ENCODE measurements at regions not wholly inside any gene's neighbourhood (a gene's known extent, or its start where the extent isn't known, plus 50 kb on each side); places are given as distances from the start of the nearest gene placed in this dataset.

DNA sequence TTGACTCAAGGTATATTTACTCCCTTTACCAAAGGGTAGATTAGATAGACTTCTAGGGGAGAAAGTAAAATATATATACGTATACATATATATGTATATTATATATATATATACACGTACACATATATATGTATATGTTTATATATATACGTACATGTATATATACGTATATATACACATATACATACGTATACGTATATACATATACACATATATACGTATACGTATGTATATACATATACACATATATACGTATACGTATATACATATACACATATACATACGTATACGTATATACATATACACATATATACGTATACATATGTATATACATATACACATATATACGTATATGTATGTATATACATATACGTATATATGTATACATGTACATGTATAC lies 430.5 kb upstream of the ANO3 start:
- no peak for ATAC-seq

DNA sequence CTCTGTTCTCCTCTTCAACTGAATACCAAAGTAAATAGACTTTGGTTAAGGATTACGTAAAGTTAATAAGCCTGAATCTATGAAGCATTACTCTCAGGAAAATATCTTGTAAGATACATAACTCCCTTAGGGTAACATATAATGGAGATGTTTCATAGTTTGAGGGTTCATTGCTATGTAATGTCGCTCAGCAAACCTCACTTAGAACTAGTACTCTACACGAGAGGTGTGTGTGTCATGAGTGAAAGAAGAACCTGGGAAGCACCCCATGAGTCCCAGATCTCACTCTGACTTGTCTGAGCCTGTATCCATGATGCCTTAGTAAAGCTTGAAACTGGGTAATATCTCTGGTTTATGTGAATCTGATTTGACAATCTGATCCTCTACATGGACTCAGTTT lies 429.5 kb upstream of the ANO3 start:
- no peak for ATAC-seq
- peaks cover 5% of the 10 kb centered on the region for H3K9me3 Mint-ChIP-seq
- DNase-seq, result no peak
- no peaks in the 10 kb centered on the region for H3K27me3 Mint-ChIP-seq (ENCODE audit: low read depth)
- no peaks in the 10 kb centered on the region for H3K4me1 Mint-ChIP-seq (ENCODE audit: low read depth)
- H3K36me3 Mint-ChIP-seq (ENCODE audit: insufficient read depth), result no peaks in the 10 kb centered on the region
- H3K4me3 Mint-ChIP-seq, result no peak overlapping the region

More for the DNA sequence above, 430.5 kb upstream of the ANO3 start:
- H3K36me3 Mint-ChIP-seq (ENCODE audit: insufficient read depth), result no peaks in the 10 kb centered on the region
- peaks cover 5% of the 10 kb centered on the region for H3K9me3 Mint-ChIP-seq
- no peak for DNase-seq
- H3K4me3 Mint-ChIP-seq, result no peak overlapping the region
- H3K4me1 Mint-ChIP-seq (ENCODE audit: low read depth), result no peaks in the 10 kb centered on the region
- H3K27me3 Mint-ChIP-seq (ENCODE audit: low read depth), result no peaks in the 10 kb centered on the region

DNA sequence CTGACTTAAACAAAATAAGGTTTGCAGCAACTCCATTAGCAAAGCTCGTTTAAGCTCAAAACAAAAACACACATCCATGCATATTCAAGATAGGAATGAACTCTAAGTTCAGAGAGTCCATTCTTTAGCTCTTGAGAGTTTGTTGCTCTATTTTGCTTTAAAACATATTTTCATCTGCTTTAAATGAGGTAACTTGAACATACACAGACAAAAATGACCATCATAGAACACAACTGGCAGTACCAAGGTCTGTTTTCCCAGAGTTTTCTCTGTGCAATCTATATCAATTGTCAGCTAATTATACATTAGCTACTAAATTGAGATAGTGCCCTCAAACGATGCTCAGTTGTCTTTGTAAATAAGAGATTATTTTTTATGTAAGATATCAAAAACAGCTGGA lies 423.2 kb upstream of the ANO3 start:
- no peak for ATAC-seq
- no peaks in the 10 kb centered on the region for H3K4me1 Mint-ChIP-seq (ENCODE audit: low read depth)
- no peak for DNase-seq
- no peak overlapping the region for H3K4me3 Mint-ChIP-seq
- H3K27me3 Mint-ChIP-seq (ENCODE audit: low read depth), result no peaks in the 10 kb centered on the region
- H3K36me3 Mint-ChIP-seq (ENCODE audit: insufficient read depth), result no peaks in the 10 kb centered on the region
- H3K9me3 Mint-ChIP-seq, result peaks cover under 1% of the 10 kb centered on the region

DNA sequence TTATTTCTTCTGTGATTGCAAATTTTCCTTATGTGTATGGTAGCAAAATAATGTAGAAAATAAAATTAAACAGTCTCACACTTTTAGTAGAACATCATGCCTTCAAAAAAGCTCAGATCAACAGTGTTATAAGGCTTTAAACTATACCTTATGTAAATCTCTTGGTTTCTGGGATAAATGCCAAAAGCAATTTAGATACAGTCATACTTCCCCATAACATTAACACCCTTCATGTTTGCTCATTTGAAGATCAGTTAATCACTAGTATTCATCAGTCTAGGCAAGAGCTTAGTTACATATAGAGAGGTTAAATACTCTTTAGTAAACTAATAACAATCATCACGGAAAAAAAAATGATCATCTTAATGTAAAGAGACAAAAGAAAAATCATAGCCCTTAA lies 421.8 kb upstream of the ANO3 start:
- H3K9me3 Mint-ChIP-seq, result peaks cover 3% of the 10 kb centered on the region
- ATAC-seq (no peak), DNase-seq (no peak)
- H3K4me3 Mint-ChIP-seq, result no peak overlapping the region
- no peaks in the 10 kb centered on the region for H3K4me1 Mint-ChIP-seq (ENCODE audit: low read depth)
- no peaks in the 10 kb centered on the region for H3K27me3 Mint-ChIP-seq (ENCODE audit: low read depth)
- no peaks in the 10 kb centered on the region for H3K36me3 Mint-ChIP-seq (ENCODE audit: insufficient read depth)

DNA sequence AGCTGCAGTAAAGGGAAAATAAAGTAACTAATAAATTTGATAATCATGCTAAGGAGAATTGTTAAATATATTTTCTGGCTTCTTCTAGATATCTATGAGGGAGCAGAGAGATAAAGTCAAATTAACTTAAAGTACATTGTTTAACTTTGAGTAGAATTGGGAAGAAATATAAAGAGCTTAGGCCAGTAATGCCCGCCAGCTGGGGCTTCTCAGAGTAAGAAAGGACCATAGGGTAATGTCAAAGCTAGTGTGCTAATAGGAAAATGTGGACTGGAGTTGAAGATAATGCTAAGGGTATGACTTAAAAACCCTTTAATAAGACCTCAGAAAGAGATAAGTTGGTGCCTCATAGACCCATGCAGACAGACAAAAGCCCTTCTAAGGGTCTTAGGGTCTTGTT lies 411.6 kb upstream of the ANO3 start:
- no peaks in the 10 kb centered on the region for H3K27me3 Mint-ChIP-seq (ENCODE audit: low read depth)
- H3K4me3 Mint-ChIP-seq, result no peak overlapping the region
- no peaks in the 10 kb centered on the region for H3K36me3 Mint-ChIP-seq (ENCODE audit: insufficient read depth)
- H3K4me1 Mint-ChIP-seq (ENCODE audit: low read depth), result no peaks in the 10 kb centered on the region
- ATAC-seq (no peak), DNase-seq (no peak)
- H3K9me3 Mint-ChIP-seq, result peaks cover 35% of the 10 kb centered on the region

DNA sequence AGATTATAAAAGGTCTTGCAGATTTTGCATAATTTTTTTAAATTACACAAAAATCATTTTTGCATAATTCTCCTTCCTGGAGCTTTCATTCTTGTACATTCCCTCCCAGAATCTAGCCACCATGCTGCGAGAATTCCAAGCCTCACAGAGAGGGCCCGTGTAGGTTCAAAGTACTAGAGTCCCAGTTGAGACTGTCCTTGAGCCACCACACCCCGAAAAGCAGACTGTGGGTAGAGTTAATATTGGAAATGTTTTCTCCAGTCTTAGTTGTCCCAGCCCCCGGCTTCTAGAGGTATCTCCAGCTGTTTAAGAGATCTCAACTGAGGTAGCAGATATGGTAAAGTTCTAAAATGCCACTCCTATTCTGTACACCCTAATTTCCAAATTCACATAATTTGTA lies 407.3 kb upstream of the ANO3 start:
- no peaks in the 10 kb centered on the region for H3K36me3 Mint-ChIP-seq (ENCODE audit: insufficient read depth)
- ATAC-seq (no peak), DNase-seq (no peak)
- no peaks in the 10 kb centered on the region for H3K27me3 Mint-ChIP-seq (ENCODE audit: low read depth)
- peaks cover 30% of the 10 kb centered on the region for H3K9me3 Mint-ChIP-seq
- H3K4me3 Mint-ChIP-seq, result no peak overlapping the region
- no peaks in the 10 kb centered on the region for H3K4me1 Mint-ChIP-seq (ENCODE audit: low read depth)

DNA sequence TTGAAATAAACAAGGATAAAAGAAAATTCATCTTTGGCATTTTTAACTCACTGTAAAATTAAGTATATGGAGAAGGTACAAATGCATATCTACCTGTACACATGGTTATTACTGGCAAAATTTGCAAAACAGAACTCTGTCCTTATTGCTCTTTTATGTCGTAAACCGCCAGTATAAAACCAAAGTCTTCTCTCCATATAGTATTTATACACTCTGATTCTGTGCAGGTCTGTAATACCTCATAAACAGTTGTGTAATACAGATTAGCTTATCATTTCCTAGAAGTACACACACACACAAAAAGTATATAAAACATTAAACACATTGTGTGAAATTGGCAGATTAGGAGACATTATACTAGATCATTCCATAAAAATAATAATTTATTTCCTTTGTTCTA lies 406.6 kb upstream of the ANO3 start:
- ATAC-seq (no peak), DNase-seq (no peak)
- Mint-ChIP-seq H3K4me1 (ENCODE audit: low read depth) (no peaks in the 10 kb centered on the region), H3K9me3 (peaks cover 26% of the 10 kb centered on the region), H3K27me3 (ENCODE audit: low read depth) (no peaks in the 10 kb centered on the region), H3K36me3 (ENCODE audit: insufficient read depth) (no peaks in the 10 kb centered on the region), H3K4me3 (no peak overlapping the region)

DNA sequence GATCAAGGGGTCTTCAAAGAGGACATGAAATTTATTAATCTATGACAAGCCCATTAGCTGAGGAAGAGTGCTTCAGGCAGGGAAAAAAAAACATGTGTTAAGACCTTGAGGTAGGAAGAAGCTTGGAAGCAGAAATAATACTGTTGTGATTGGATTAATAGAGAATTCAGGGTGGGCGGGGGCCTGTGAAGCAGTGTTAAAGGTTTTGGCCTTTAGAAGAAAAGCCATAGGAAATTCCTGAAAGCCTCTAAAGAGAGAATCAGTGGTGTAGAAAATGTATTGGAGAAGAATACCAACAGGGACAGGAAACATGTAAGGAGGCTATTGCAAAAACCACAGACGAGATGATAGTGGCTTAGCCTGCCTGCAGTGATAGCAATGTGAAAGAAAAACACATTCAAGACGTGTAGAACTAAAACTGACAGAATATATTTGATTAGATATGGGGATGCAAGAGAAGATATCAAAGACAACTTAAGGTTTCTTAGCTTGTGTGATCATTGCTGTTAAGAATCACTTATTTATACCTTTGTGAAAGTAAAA lies 404.4 kb upstream of the ANO3 start:
- Mint-ChIP-seq H3K4me3 (no peak overlapping the region), H3K9me3 (peaks cover 32% of the 10 kb centered on the region), H3K4me1 (ENCODE audit: low read depth) (no peaks in the 10 kb centered on the region), H3K27me3 (ENCODE audit: low read depth) (no peaks in the 10 kb centered on the region), H3K36me3 (ENCODE audit: insufficient read depth) (no peaks in the 10 kb centered on the region)
- ATAC-seq (no peak), DNase-seq (no peak)

DNA sequence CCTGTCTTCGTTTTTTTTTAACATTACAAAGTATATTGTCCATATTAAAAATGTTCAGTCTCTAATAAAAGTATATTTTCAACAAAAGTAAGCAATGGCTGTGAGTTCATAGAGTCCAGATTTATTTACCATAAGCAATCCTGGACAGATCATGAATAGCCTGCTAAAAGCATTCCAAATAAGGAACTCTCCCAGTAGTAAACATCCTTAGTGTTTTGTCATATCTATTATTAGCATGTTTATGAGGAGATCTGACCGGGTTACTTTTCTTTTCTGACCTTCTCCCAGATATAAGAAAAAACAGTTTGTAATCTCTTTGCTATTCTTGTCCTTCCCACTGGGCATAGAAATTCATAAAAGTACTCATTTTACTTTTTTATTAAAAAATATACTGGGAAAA lies 403.9 kb upstream of the ANO3 start:
- ATAC-seq, result no peak
- DNase-seq, result no peak
- Mint-ChIP-seq H3K36me3 (ENCODE audit: insufficient read depth) (no peaks in the 10 kb centered on the region), H3K9me3 (peaks cover 28% of the 10 kb centered on the region), H3K4me1 (ENCODE audit: low read depth) (no peaks in the 10 kb centered on the region), H3K4me3 (no peak overlapping the region), H3K27me3 (ENCODE audit: low read depth) (no peaks in the 10 kb centered on the region)

DNA sequence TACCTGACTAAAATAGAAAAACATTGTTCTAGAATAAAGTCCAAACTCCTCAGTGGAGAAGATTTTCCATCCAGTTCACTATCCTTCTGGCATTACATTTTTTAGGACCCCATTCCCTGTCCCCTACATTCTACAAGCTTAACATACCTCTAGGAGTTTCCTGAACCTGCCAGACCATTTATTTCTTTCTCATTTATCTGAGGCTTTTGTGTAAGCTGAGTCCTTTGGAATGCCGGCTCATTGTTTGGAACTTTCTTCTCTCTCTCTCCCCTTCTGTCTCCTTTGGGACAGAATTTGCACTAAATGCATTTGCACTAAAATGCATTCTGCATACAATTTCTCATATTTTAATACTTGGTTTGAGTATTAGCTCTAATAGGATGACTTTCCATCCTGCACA lies 393.0 kb upstream of the ANO3 start:
- no peak overlapping the region for H3K4me3 Mint-ChIP-seq
- H3K4me1 Mint-ChIP-seq (ENCODE audit: low read depth), result no peaks in the 10 kb centered on the region
- H3K36me3 Mint-ChIP-seq (ENCODE audit: insufficient read depth), result no peaks in the 10 kb centered on the region
- no peaks in the 10 kb centered on the region for H3K27me3 Mint-ChIP-seq (ENCODE audit: low read depth)
- no peak for ATAC-seq
- H3K9me3 Mint-ChIP-seq, result peaks cover 12% of the 10 kb centered on the region
- DNase-seq, result no peak

DNA sequence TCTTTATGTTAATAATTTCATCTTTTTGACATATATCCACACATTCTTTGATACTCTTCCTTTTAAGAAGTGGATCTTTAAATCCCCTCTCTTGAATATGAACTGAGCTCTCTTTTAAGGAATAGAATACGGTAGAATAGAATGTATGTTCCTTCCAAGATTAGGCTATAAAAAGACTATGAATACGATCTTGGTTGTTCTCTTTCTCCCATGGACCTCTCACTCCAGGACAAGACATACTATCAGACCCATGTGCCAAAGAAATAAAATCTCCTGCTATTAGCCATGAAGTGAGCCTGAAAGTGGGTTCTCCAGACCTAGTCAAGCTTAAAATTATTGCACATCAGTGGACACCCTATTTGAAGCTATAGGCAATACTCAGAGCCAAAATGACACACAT lies 392.2 kb upstream of the ANO3 start:
- Mint-ChIP-seq H3K9me3 (peaks cover 12% of the 10 kb centered on the region), H3K4me1 (ENCODE audit: low read depth) (no peaks in the 10 kb centered on the region), H3K27me3 (ENCODE audit: low read depth) (no peaks in the 10 kb centered on the region), H3K36me3 (ENCODE audit: insufficient read depth) (no peaks in the 10 kb centered on the region), H3K4me3 (no peak overlapping the region)
- DNase-seq, result no peak
- ATAC-seq, result no peak

DNA sequence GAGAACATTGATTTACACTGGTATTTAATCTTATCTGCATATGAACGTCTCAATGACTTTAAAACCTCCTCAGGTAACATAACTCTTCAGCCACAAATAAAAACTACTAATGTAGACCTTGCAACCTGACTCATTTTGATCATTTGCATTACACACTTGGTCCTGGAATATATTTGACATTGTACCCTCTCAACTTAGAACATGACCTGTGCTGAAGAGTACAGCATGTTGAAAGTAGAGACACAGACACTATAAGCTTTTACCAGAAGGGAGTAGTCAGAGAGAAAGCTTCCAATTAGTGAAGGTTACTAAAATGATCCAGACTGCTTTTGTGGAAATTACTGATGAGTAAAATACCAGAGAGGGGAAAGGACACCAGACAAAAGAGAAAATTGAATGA lies 390.6 kb upstream of the ANO3 start:
- Mint-ChIP-seq H3K36me3 (ENCODE audit: insufficient read depth) (no peaks in the 10 kb centered on the region), H3K4me1 (ENCODE audit: low read depth) (no peaks in the 10 kb centered on the region), H3K9me3 (peaks cover 17% of the 10 kb centered on the region), H3K4me3 (no peak overlapping the region), H3K27me3 (ENCODE audit: low read depth) (no peaks in the 10 kb centered on the region)
- DNase-seq (no peak), ATAC-seq (no peak)

DNA sequence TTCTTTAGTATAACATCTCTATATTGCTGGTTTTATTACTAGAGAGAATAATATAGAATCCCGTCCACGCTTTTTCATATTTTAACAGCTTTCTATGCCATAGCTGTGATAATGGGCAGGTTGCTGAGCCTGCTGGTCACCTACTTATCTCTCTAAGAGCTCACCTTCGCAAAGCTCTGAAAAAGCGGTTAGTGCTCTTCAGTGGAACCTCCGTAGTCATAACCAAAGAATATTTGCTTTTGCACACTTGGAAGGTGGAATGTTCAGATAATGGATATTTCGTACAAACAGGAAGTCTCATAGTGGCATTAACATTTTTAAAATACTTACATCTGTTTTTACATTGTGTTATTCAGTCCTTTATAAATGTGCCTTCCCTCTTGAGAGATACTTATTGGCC lies 388.9 kb upstream of the ANO3 start:
- Mint-ChIP-seq H3K36me3 (ENCODE audit: insufficient read depth) (no peaks in the 10 kb centered on the region), H3K4me3 (no peak overlapping the region), H3K9me3 (peaks cover 18% of the 10 kb centered on the region), H3K27me3 (ENCODE audit: low read depth) (no peaks in the 10 kb centered on the region), H3K4me1 (ENCODE audit: low read depth) (no peaks in the 10 kb centered on the region)
- DNase-seq, result no peak
- no peak for ATAC-seq

DNA sequence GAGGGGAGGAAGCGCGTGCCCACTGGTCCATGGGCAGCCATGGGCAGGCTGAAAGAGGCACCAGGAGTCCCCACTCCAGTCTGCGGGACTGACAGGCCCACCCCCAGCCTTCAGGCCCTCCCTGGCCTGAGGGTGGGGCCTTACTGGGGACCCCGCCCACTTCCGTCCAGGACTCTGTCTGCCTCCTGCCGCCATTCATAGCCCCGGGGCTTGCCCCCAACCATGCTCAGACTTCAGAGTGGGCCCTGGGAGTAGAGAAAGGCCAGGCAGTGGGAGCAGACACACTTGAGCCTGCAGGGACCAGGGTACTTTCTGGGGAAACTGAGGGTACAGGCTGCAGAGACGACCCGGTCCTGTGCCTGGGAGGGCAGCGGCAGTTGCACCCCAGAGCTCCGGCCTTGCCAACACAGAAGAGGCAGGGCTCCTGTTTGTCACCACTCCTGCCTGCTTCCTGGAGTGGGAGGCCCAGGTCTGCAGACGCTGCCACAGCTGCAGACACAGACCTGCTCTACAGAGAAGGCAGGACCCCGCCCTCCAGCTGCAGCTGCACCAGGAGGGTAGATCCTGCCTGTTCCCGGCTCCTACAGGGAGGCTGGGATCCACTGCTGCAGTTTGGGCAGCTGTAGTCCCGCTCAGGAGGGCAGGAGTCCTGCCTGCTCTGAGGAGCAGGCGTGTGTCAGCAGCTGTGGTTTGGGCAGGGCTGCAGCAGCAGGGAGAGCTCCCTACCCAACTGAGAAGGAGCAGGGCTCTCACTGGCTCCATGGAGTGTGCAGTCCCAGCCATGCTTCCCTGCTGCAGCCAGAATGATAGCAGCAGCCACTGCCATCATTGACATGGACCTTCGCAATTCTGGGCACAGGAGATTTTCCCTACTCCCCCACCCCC lies 387.9 kb upstream of the ANO3 start:
- Mint-ChIP-seq H3K9me3 (peaks cover 17% of the 10 kb centered on the region), H3K27me3 (ENCODE audit: low read depth) (no peaks in the 10 kb centered on the region), H3K4me1 (ENCODE audit: low read depth) (no peaks in the 10 kb centered on the region), H3K4me3 (no peak overlapping the region), H3K36me3 (ENCODE audit: insufficient read depth) (no peaks in the 10 kb centered on the region)
- ATAC-seq (no peak), DNase-seq (no peak)

DNA sequence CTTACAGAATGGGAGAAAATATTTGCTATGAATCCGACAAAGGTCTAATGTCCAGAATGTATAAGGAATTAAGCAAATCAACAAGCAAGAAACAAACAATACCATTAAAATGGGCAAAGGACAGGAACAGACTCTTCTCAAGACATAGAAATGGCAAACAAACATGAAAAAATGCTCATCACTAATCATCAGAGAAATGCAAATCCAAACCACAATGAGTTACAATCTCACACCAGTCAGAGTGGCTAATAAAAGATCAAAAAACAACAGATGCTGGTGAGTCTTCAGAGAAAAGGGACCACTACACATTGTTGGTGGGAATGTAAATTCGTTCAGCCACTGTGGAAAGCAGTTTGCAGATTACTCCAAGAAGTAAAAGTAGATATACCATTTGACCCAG lies 382.0 kb upstream of the ANO3 start:
- ATAC-seq (no peak), DNase-seq (no peak)
- H3K27me3 Mint-ChIP-seq (ENCODE audit: low read depth), result no peaks in the 10 kb centered on the region
- peaks cover 14% of the 10 kb centered on the region for H3K9me3 Mint-ChIP-seq
- H3K4me1 Mint-ChIP-seq (ENCODE audit: low read depth), result no peaks in the 10 kb centered on the region
- no peak overlapping the region for H3K4me3 Mint-ChIP-seq
- H3K36me3 Mint-ChIP-seq (ENCODE audit: insufficient read depth), result no peaks in the 10 kb centered on the region
